ENCODE measurements at regions not wholly inside any gene's neighbourhood (a gene's known extent, or its start where the extent isn't known, plus 50 kb on each side); places are given as distances from the start of the nearest gene placed in this dataset.

GRCh38 chr5:4216142-4216541 lies 620.5 kb downstream of the IRX1 start:
- TF ChIP-seq CTCF (IDR thresholded peaks at IDR 0.05) (no peak), POLR2A (IDR thresholded peaks at IDR 0.05) (no peak)

All from Peyer's patch (tissue), 4 donors.